NCI-H510A treated with DMSO at 0.1 percent for 48 hours (cell line): ENCODE measurements at regions not wholly inside any gene's neighbourhood (a gene's known extent, or its start where the extent isn't known, plus 50 kb on each side); places are given as distances from the start of the nearest gene placed in this dataset.
"Not testable (repeated sequence)": the region's sequence is repeated elsewhere in the genome, so short reads cannot be mapped to it uniquely, and the experiment has no call there.

Experiments
- DNase-seq: peaks from one replicate; lab custom pipeline; 2025; lab: John Stamatoyannopoulos, UW

DNA sequence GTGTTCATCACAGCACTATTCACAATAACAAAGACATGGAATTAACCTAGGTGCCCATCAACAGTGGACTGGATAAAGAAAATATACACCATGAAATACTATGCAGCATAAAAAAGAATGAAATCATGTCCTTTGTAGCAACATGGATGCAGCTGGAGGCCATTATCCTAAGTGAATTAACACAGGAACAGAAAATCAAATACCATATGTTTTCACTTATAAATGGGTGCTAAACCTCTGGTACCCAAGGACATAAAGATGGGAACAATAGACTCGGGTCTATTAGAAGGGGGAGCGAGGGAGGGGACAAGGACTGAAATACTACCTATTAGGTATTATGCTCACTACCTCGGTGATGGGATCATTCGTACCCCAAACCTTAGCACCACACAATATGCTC, 66.4 kb upstream of the PTPN13 start:
- DNase-seq = not testable (repeated sequence)

DNA sequence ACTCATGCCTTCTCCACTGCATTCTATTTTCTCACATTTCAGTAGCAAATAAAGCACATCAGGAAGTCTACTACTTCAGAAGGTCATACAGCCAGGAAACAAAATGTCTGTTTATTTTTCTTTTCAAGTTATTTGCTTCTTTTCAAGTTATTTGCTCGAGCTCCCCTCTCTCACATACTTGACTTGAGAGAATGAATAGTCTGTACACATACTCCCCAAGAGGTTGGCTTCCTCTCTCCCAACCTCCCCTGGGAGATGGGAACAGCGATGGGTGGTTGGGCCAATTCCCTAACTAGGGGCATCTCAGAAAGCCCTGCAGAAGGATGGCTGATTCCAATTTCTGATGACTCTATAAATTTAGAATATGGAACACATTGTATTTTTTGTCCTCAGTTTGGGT, 64.7 kb upstream of the PTPN13 start:
- peak; percentile 61 for DNase-seq

DNA sequence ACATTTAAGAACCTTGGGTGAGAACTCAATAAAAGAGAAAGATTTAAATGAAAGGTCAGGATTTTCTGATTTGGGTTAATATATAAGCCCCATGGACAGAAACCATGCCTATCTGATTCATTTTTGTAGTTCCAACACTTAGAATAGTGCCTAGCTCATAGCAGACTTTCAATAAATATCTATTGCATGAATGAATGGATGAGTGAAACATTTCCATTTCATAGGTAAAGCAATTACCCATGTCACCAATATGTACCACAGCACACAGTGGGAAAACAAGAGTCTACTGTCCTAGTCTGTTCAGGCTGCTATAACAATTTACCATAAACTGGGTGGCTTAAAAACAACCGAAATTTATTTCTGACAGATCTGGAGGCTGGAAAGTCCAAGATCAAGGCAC, 63.9 kb upstream of the PTPN13 start:
- DNase-seq = no peak

GRCh38 chr4:86531440-86531839, 62.7 kb upstream of the PTPN13 start:
- no peak for DNase-seq

DNA sequence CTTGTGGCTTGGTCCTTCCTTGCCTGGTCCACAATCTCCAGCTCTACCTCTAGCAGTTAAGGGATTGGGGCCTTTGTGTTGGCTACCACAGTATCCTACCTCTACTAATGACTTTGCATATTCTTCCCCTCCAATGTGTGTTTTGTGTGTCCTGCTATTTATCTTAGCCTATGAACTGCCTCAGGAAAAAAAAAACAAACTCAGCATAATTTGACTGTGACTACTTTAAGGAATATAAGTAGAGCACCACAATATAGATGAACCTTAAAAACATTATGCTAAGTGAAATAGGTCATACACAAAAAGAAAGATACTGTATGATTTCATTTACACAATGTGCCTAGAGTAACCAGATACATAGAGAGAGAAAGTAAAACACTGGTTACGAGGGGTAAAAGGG, 61.3 kb upstream of the PTPN13 start:
- no peak for DNase-seq

DNA sequence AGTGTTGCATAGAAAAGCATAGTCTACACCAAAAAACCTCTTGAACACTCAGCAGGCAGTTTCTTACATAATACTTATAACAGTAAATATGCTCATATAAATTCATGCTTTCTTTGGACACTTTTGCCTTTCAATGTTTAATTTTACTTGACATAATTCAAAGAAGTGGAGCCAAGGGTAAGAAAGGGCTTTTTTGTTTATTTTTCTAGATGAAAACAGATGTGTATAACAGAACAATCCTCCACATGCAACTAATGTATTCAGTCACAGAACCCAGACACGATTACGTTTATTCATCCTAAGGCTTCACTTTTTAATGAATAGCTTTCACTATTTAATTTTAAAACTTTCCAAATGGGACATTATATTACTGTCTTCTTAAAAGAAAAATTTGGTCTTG, 58.0 kb upstream of the PTPN13 start:
- DNase-seq = no peak

GRCh38 chr4:86542319-86543027, 51.6 kb upstream of the PTPN13 start:
- no peak for DNase-seq

- no peak for DNase-seq
Measured at GRCh38 chr4:86543080-86543479, 51.0 kb upstream of the PTPN13 start.

DNA sequence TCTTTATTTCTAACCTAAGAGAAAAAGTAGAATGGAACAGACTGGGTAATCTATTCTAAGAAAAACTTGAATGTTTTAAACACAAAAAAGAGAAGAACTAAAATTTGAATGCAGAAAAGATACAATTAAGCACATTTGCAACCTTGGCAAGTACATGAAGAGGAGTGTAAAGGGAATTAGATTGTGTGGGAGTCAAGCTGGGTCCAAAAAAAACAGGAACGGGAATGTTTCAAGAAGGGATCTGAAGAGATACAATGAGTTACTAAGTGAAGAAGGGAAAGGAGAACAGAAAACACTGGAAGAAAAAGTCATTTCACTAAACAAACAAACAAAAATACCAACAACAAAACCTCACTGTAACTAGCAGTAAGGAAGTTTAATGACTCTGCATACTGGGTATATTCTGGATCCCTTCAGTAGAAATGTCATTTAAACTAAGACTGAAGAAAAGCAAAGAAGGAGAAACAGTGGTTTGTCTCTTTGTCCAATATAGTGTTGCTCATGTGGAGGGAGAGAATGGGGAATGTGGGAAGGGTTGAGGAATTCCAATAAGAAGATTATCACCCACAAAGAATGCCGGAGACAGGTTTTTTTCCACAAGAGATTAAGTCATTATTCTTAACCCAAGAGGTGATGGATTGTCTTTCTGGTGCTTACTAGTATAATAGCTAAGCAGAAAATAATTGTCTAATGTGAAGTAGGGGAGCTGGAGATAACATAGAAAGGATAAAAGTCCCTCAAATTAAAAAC, 50.4 kb upstream of the PTPN13 start:
- DNase-seq = no peak

DNA sequence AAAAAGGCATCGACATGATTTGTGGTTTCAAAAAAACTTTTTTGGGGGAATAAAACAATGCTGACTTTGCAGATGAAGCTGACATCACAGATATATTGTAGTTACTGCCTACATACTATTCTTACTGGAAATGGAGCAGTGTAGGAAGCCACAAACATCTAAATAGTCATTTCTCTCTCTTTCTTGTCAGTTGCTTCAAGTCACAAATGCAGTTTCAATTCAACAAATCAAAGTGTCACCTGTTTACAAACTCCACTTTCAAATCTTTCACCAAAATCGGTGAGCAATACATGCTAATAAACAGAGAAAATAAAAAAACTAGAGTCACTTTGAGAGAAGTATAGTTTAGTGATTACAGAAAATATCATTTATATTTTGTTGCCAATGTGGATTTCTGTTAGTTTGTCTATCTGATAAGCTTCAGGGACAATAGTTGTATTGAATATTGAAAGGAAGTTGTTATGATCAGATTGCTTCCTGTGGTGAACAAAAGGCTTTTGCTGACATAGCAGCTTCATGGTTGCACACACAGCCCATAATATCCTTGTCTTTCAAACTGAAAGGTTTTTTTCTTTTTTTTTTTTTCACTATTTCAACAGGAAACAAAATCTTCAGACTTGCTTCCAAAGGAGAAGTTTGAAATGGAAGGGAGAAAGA, 49.7 kb upstream of the PTPN13 start:
- DNase-seq = no peak
